ENCODE measurements at regions not wholly inside any gene's neighbourhood (a gene's known extent, or its start where the extent isn't known, plus 50 kb on each side); places are given as distances from the start of the nearest gene placed in this dataset.

DNA sequence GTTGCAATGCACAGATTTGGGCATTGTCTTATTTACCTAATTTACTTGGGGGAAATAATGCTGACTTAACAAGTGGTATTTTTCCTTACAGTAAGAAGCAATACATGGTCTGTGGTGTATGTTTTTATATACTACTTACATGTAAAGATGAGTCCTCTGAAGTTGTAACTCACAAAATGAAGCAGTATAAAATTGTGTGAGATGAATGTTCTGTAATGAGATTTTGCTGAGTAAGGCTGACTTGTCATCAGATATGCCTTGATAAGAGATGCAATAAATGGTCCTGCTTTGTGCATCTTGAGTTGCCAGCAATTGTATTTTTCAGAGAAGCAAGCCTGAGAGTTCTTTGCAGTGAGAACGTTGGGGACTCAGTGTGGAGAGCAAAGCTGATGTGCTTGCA lies 92.2 kb upstream of the GNAQ start:
- Histone ChIP-seq H3K4me3 (no peak overlapping the region), H4K20me1 (ENCODE audit: control insufficient read depth, insufficient read depth) (no peaks in the 10 kb centered on the region), H3K4me1 (ENCODE audit: control insufficient read depth, insufficient read depth, low read length) (peaks cover 7% of the 10 kb centered on the region; the same call in 1 of the 2 replicates), H3K27ac (ENCODE audit: control insufficient read depth, insufficient read depth) (no peak overlapping the region), H3K9ac (ENCODE audit: control insufficient read depth, insufficient read depth, low read length) (no peak overlapping the region), H3K4me2 (ENCODE audit: control insufficient read depth, insufficient read depth) (no peak overlapping the region), H3K36me3 (ENCODE audit: control insufficient read depth in 2 of 2, insufficient read depth in 2 of 2, low read length in 1 of 2) (no peaks in the 10 kb centered on the region), H2AFZ (ENCODE audit: control insufficient read depth, low read depth, low read length) (no peak overlapping the region), H3K9me3 (replicated peaks; ENCODE audit: control insufficient read depth, insufficient read depth, low read length) (no peaks in the 10 kb centered on the region; the same call in 2 of the 3 replicates), H3K27me3 (replicated peaks in 1 of 2; ENCODE audit: control insufficient read depth in 2 of 2, insufficient read depth in 2 of 2, low read length in 1 of 2) (no peaks in the 10 kb centered on the region), H3K79me2 (ENCODE audit: control insufficient read depth, insufficient read depth, low read length) (no peaks in the 10 kb centered on the region)
- 0% methylated on average over 1 of the region's 1 CpG for WGBS (ENCODE audit: insufficient coverage, insufficient replicate concordance, low lambda C conversion rate, missing lambda C conversion rate)
- in situ Hi-C loops (cut with MboI) (no loop called here), intact Hi-C loops (cut with micrococcal nuclease; ENCODE audit: unreplicated experiment) (loop anchor here (5.0 to 10.0 kb wide), 4 partner anchors 147 to 667 kb away; no protein-coding TSS in a partner anchor)
- CTCF ChIA-PET: interaction anchor here (0.8 to 7.0 kb wide), 8 partner anchors 14 to 668 kb away, joined by 3 to 59 read pairs (median 4); no protein-coding TSS in a partner anchor
- ATAC-seq (no peak), FAIRE-seq (no peak), DNase-seq (ENCODE audit: low read depth, low spot score) (no peak)
- no TSS peak for BruUV-seq (replicated peaks)
- POLR2A ChIA-PET: no interaction called here
- TF ChIP-seq POLR2AphosphoS2 (IDR thresholded peaks at IDR 0.05; ENCODE audit: low read depth, low read length) (no peak), ZBTB40 (IDR thresholded peaks at IDR 0.05; ENCODE audit: borderline replicate concordance) (no peak), POLR2AphosphoS5 (IDR thresholded peaks at IDR 0.05; ENCODE audit: low read length) (no peak), BHLHE40 (IDR thresholded peaks at IDR 0.05; ENCODE audit: borderline replicate concordance in 1 of 2, low read depth in 2 of 2, low read length in 1 of 2) (no peak), TARDBP (IDR thresholded peaks at IDR 0.05; ENCODE audit: borderline replicate concordance) (no peak), ZSCAN29 (IDR thresholded peaks at IDR 0.05) (no peak), HCFC1 (IDR thresholded peaks at IDR 0.05; ENCODE audit: low read length) (no peak), HDAC2 (IDR thresholded peaks at IDR 0.05) (no peak), RELA (IDR thresholded peaks at IDR 0.05; ENCODE audit: borderline replicate concordance, partially characterized antibody) (no peak), BCL11A (IDR thresholded peaks at IDR 0.05; ENCODE audit: low read depth, low read length) (no peak), RCOR1 (conservative IDR thresholded peaks at IDR 0.05; ENCODE audit: low read depth, low read length) (no peak)
- SMC1A ChIA-PET (ENCODE audit: uncharacterized antibody, unreplicated experiment): interaction anchor here (1.3 to 1.5 kb wide), 2 partner anchors 10 to 26 kb away, joined by 3 read pairs; no protein-coding TSS in a partner anchor
- RAD21 ChIA-PET (ENCODE audit: unreplicated experiment): interaction anchor here (0.8 to 2.0 kb wide), 2 partner anchors 148 to 667 kb away, joined by 3 to 5 read pairs; no protein-coding TSS in a partner anchor
